ENCODE measurements at regions not wholly inside any gene's neighbourhood (a gene's known extent, or its start where the extent isn't known, plus 50 kb on each side); places are given as distances from the start of the nearest gene placed in this dataset.
A peak's percentile ranks its signal among the peaks of the same experiment; 100 is the strongest.

GRCh38 chr6:112799889-112800288, 452.8 kb downstream of the RFPL4B start:
- TF ChIP-seq POLR2AphosphoS5 (IDR thresholded peaks at IDR 0.05) (no peak), CTCF (IDR thresholded peaks at IDR 0.05) (no peak), POLR2A (IDR thresholded peaks at IDR 0.05) (no peak), EP300 (IDR thresholded peaks at IDR 0.05) (no peak)
- Histone ChIP-seq H3K4me1 (no peaks in the 10 kb centered on the region), H3K9me3 (peaks cover 0 to 3% (median 0%) of the 10 kb centered on the region in 4 donors), H3K27ac (no peak overlapping the region), H3K36me3 (no peaks in the 10 kb centered on the region), H3K27me3 (no peaks in the 10 kb centered on the region), H3K4me3 (no peak overlapping the region)
- ATAC-seq (ENCODE audit: low FRiP score in 2 of 2), result no peak
- DNase-seq, result no peak
- WGBS, 2 donors, result 79 to 83% methylated on average over 1 of the region's 1 CpG

GRCh38 chr6:112800439-112800838, 453.3 kb downstream of the RFPL4B start:
- ATAC-seq (ENCODE audit: low FRiP score in 2 of 2) (no peak), DNase-seq (no peak)
- H3K36me3 ChIP-seq, result no peaks in the 10 kb centered on the region
- TF ChIP-seq CTCF (IDR thresholded peaks at IDR 0.05) (no peak), POLR2AphosphoS5 (IDR thresholded peaks at IDR 0.05) (no peak), EP300 (IDR thresholded peaks at IDR 0.05) (no peak), POLR2A (IDR thresholded peaks at IDR 0.05) (no peak)
- H3K27ac ChIP-seq, result no peak overlapping the region
- H3K4me3 ChIP-seq, result no peak overlapping the region
- no peaks in the 10 kb centered on the region for H3K4me1 ChIP-seq
- 87 to 89% methylated on average over 1 of the region's 1 CpG for WGBS, 2 donors
- no peaks in the 10 kb centered on the region for H3K27me3 ChIP-seq
- H3K9me3 ChIP-seq, result peaks cover 0 to 3% (median 0%) of the 10 kb centered on the region in 4 donors

GRCh38 chr6:112800916-112801315, 453.8 kb downstream of the RFPL4B start:
- ATAC-seq (ENCODE audit: low FRiP score in 2 of 2) (no peak), DNase-seq (no peak)
- H3K4me1 ChIP-seq, result no peaks in the 10 kb centered on the region
- TF ChIP-seq CTCF (IDR thresholded peaks at IDR 0.05) (no peak), POLR2A (IDR thresholded peaks at IDR 0.05) (no peak), EP300 (IDR thresholded peaks at IDR 0.05) (no peak), POLR2AphosphoS5 (IDR thresholded peaks at IDR 0.05) (no peak)
- no peaks in the 10 kb centered on the region for H3K36me3 ChIP-seq
- no peak overlapping the region for H3K4me3 ChIP-seq
- H3K27me3 ChIP-seq, result no peaks in the 10 kb centered on the region
- peaks cover 0 to 3% (median 0%) of the 10 kb centered on the region in 4 donors for H3K9me3 ChIP-seq
- no peak overlapping the region for H3K27ac ChIP-seq
- WGBS, 2 donors, result 68 to 87% methylated on average over 1 of the region's 1 CpG

- 74 to 81% methylated on average over 3 of the region's 3 CpGs for WGBS, 2 donors
- TF ChIP-seq EP300 (IDR thresholded peaks at IDR 0.05) (no peak), POLR2AphosphoS5 (IDR thresholded peaks at IDR 0.05) (no peak), CTCF (IDR thresholded peaks at IDR 0.05) (no peak), POLR2A (IDR thresholded peaks at IDR 0.05) (no peak)
- Histone ChIP-seq H3K27ac (no peak overlapping the region), H3K4me3 (no peak overlapping the region), H3K27me3 (no peaks in the 10 kb centered on the region), H3K36me3 (no peaks in the 10 kb centered on the region), H3K9me3 (peaks cover 0 to 3% (median 0%) of the 10 kb centered on the region in 4 donors), H3K4me1 (no peaks in the 10 kb centered on the region)
- DNase-seq (no peak), ATAC-seq (ENCODE audit: low FRiP score in 2 of 2) (no peak)
Observed at GRCh38 chr6:112801468-112802080, 454.4 kb downstream of the RFPL4B start.

GRCh38 chr6:112802144-112802543, 455.0 kb downstream of the RFPL4B start:
- ATAC-seq (ENCODE audit: low FRiP score in 2 of 2) (peak in 1 of 2 donors; percentile 62), DNase-seq (no peak)
- TF ChIP-seq POLR2AphosphoS5 (IDR thresholded peaks at IDR 0.05), result no peak
- TF ChIP-seq EP300 (IDR thresholded peaks at IDR 0.05), result no peak
- TF ChIP-seq CTCF (IDR thresholded peaks at IDR 0.05), result no peak
- no peak for TF ChIP-seq POLR2A (IDR thresholded peaks at IDR 0.05)
- 71 to 79% methylated on average over 1 of the region's 1 CpG for WGBS, 2 donors
- H3K36me3 ChIP-seq, result no peaks in the 10 kb centered on the region
- H3K27ac ChIP-seq, result no peak overlapping the region
- H3K9me3 ChIP-seq, result peaks cover 0 to 3% (median 0%) of the 10 kb centered on the region in 4 donors
- H3K4me3 ChIP-seq, result no peak overlapping the region
- H3K27me3 ChIP-seq, result no peaks in the 10 kb centered on the region
- no peaks in the 10 kb centered on the region for H3K4me1 ChIP-seq
